SK-N-MC (cell line): ENCODE measurements at regions not wholly inside any gene's neighbourhood (a gene's known extent, or its start where the extent isn't known, plus 50 kb on each side); places are given as distances from the start of the nearest gene placed in this dataset.
"Not testable (repeated sequence)": the region's sequence is repeated elsewhere in the genome, so short reads cannot be mapped to it uniquely, and the experiment has no call there.

ENCODE experiments used
- EZH2 ChIP-seq: fragments of 200-600 bp; sonication (generic); IDR thresholded peaks from one replicate; pipeline ENCODE4 v1.6.1; 2017; ENCODE audit warnings: antibody characterized with exemption
- FOXP2 ChIP-seq: optimal IDR thresholded peaks from 2 replicates; pipeline ENCODE3; 2011; ENCODE audit warnings: mild to moderate bottlenecking, moderate library complexity; ENCODE audit not compliant: insufficient read depth; ENCODE audit errors: extremely low read length, control extremely low read depth
- POLR2AphosphoS5 ChIP-seq: IDR thresholded peaks from 2 replicates; pipeline ENCODE4 v1.6.1; 2012; ENCODE audit warnings: mild to moderate bottlenecking, low read depth, low read length, borderline replicate concordance

GRCh38 chr14:37760275-37760674 lies 164.8 kb downstream of the TTC6 start:
- TF ChIP-seq POLR2AphosphoS5, EZH2, FOXP2: not testable (repeated sequence)
